ENCODE measurements at regions not wholly inside any gene's neighbourhood (a gene's known extent, or its start where the extent isn't known, plus 50 kb on each side); places are given as distances from the start of the nearest gene placed in this dataset.

GRCh38 chr12:115017346-115017745 lies 333.4 kb upstream of the TBX3 start:
- no peak for DNase-seq (ENCODE audit: low spot score)
- TF ChIP-seq, protein P1, sequence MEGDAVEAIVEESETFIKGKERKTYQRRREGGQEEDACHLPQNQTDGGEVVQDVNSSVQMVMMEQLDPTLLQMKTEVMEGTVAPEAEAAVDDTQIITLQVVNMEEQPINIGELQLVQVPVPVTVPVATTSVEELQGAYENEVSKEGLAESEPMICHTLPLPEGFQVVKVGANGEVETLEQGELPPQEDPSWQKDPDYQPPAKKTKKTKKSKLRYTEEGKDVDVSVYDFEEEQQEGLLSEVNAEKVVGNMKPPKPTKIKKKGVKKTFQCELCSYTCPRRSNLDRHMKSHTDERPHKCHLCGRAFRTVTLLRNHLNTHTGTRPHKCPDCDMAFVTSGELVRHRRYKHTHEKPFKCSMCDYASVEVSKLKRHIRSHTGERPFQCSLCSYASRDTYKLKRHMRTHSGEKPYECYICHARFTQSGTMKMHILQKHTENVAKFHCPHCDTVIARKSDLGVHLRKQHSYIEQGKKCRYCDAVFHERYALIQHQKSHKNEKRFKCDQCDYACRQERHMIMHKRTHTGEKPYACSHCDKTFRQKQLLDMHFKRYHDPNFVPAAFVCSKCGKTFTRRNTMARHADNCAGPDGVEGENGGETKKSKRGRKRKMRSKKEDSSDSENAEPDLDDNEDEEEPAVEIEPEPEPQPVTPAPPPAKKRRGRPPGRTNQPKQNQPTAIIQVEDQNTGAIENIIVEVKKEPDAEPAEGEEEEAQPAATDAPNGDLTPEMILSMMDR (IDR thresholded peaks at IDR 0.05; ENCODE audit: extremely low read depth, missing control alignments): no peak

DNA sequence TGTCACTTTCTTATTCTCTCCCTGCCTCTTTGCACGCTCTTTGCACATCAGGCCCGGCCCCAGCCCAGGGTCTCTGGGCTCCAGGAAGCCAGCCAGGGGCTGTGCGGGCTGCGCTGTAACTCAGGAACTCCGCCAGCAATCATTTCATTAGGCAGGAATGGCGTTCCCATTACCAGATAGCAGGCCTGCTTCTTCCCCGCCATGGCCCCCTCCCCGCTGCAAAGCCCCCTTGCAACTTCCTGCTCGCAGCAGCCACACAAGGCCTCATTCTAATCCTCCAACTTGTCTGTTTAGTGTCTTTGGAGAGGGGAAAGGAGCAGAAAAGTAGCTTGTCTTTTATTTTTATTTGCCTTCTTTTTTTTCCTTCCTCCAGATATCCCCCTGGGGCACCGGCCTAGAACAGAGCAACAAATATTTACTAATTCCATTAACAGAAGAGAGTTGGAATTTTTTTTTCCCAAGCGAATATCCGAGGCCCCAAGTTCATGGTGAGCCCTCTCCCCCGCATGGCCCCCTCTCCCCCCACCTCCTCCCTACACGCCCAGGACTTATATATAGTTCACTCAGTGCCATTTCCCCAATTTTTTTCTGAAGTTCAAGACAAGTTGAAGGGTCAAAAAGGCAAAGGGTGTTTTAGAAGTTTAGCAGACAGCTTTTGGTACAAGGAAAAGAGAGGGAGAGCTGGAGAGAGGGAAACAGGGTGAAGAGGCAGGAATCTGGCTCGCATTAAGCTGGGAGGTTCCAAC lies 329.4 kb upstream of the TBX3 start:
- no peak for DNase-seq (ENCODE audit: low spot score)

DNA sequence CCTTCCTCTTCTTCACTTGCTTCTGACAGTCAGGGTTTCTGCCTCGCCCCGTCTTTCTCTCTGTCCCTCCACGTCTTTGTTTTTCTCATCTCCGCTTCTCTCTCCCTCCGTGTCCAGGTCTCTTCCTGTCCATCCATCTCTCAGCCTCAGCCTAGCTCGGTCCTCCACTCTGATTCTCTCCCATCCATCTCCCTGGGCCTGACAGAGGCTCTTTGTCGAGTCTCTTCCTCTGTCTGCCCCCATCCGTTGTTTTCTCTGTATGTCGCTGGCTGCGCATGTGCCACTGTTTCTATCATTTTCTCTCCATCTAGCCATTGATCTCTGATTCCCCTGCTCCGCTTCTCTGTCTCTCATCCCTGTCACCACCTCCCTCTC lies 328.9 kb upstream of the TBX3 start:
- TF ChIP-seq, protein P1 (IDR thresholded peaks at IDR 0.05; ENCODE audit: extremely low read depth, missing control alignments): no peak
- DNase-seq (ENCODE audit: low spot score): no peak

More for the DNA sequence above, 329.4 kb upstream of the TBX3 start:
- TF ChIP-seq, protein P1 (IDR thresholded peaks at IDR 0.05; ENCODE audit: extremely low read depth, missing control alignments): no peak

GRCh38 chr12:115011703-115012102 lies 327.7 kb upstream of the TBX3 start:
- TF ChIP-seq, protein P1 (IDR thresholded peaks at IDR 0.05; ENCODE audit: extremely low read depth, missing control alignments): no peak
- no peak for DNase-seq (ENCODE audit: low spot score)

DNA sequence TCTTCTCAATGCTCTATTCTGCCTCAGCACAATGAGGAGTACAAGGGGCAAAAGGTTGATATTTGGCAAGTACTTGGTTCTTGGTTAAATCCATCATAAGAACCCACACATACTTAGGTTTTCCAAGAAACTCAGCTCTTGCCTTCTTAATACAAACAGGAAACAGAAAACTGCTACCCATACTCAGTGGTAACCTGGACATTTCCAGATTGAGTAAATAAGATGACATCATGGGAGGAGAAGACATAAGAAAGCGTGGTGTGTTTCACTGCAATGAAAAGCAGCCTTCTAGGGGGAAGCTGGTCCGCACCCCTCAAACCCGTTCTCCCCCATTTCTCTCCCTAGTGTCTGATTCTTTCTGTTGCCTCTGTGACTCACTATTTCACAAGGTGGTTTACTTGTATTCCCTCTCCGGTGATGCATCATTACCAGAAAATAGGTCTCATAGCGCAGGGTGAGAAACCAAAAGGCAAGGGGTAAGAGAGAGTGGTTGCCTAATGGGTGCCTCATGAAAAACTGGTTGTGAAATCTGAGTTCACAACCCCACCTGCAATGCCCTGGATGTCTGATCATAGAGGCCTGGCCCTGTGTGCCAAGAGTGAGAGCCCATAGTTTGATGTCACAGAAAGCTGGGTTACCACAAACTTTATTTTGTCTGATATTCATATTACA lies 326.5 kb upstream of the TBX3 start:
- no peak for DNase-seq (ENCODE audit: low spot score)
- TF ChIP-seq, protein P1 (IDR thresholded peaks at IDR 0.05; ENCODE audit: extremely low read depth, missing control alignments): no peak

DNA sequence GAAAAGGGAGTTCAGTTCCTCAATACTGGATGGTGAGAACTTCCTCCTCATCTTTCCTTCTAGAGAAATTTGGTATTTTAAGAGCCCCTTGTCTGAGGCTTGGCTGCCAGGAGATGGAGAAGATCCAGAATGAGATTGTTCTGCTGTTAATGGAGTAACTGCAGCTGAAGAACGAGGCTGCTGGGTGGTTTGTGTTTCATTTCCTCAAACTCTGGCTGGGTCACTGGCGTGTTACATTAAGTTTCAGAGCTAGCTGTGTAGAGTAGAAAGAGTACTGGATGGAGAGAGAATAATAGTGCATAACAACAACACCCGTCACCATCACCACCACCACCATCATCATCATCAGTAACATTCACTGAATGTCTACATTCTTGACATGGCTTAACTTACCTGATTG lies 325.0 kb upstream of the TBX3 start:
- peak; percentile 21 for DNase-seq (ENCODE audit: low spot score)
- TF ChIP-seq, protein P1 (IDR thresholded peaks at IDR 0.05; ENCODE audit: extremely low read depth, missing control alignments): no peak

GRCh38 chr12:115004470-115005146 lies 320.6 kb upstream of the TBX3 start:
- TF ChIP-seq, protein P1 (IDR thresholded peaks at IDR 0.05; ENCODE audit: extremely low read depth, missing control alignments): no peak
- no peak for DNase-seq (ENCODE audit: low spot score)

Data from GM20000 (cell line).